Progenitor cell of endocrine pancreas (in vitro differentiated cells): ENCODE measurements at regions not wholly inside any gene's neighbourhood (a gene's known extent, or its start where the extent isn't known, plus 50 kb on each side); places are given as distances from the start of the nearest gene placed in this dataset.

Experiments used
- DNase-seq: peaks from one replicate; pipeline ENCODE4 v3.0.0; 2021; ENCODE audit warnings: low spot score; ENCODE audit not compliant: unreplicated experiment
- H3K27ac Mint-ChIP-seq: 2 replicates; pipeline ENCODE4 v1.8.0; 2021; ENCODE audit warnings: mild to moderate bottlenecking, moderate library complexity, mixed read lengths
- H3K27me3 Mint-ChIP-seq: 2 replicates; pipeline ENCODE4 v1.8.0; 2021; ENCODE audit warnings: mixed read lengths
- H3K36me3 Mint-ChIP-seq: 2 replicates; pipeline ENCODE4 v1.8.0; 2022; ENCODE audit warnings: mixed read lengths; ENCODE audit not compliant: insufficient read depth
- H3K4me1 Mint-ChIP-seq: 2 replicates; pipeline ENCODE4 v1.8.0; 2021; ENCODE audit warnings: low read depth, mixed read lengths
- H3K4me3 Mint-ChIP-seq: 2 replicates; pipeline ENCODE4 v1.8.0; 2021; ENCODE audit warnings: low read depth, mild to moderate bottlenecking, moderate library complexity, mixed read lengths
- H3K9me3 Mint-ChIP-seq: 2 replicates; pipeline ENCODE4 v1.8.0; 2021; ENCODE audit warnings: low read depth, mixed read lengths
- CTCF ChIP-seq: fragments of 200-600 bp; sonication (generic); IDR thresholded peaks from one replicate; pipeline ENCODE4 v1.5.0; 2021; ENCODE audit warnings: antibody characterized with exemption, mild to moderate bottlenecking; ENCODE audit not compliant: unreplicated experiment

GRCh38 chr7:132022188-132022587 lies 465.8 kb upstream of the PODXL start:
- TF ChIP-seq CTCF = no peak
- Mint-ChIP-seq H3K36me3 (no peaks in the 10 kb centered on the region), H3K4me3 (no peak overlapping the region), H3K27ac (no peak overlapping the region), H3K9me3 (no peaks in the 10 kb centered on the region), H3K4me1 (no peaks in the 10 kb centered on the region), H3K27me3 (peaks cover 4% of the 10 kb centered on the region)
- no peak for DNase-seq

- H3K36me3 Mint-ChIP-seq = no peaks in the 10 kb centered on the region
Observed at GRCh38 chr7:132019703-132020102, 463.3 kb upstream of the PODXL start.

GRCh38 chr7:132009778-132010177 lies 453.4 kb upstream of the PODXL start:
- DNase-seq = no peak
- H3K36me3 Mint-ChIP-seq = peaks cover 4% of the 10 kb centered on the region
- no peak overlapping the region for H3K27ac Mint-ChIP-seq
- no peak overlapping the region for H3K4me3 Mint-ChIP-seq
- no peak for TF ChIP-seq CTCF
- H3K4me1 Mint-ChIP-seq = peaks cover 12% of the 10 kb centered on the region
- no peaks in the 10 kb centered on the region for H3K27me3 Mint-ChIP-seq
- peaks cover 42% of the 10 kb centered on the region for H3K9me3 Mint-ChIP-seq

More at GRCh38 chr7:132019703-132020102, 463.3 kb upstream of the PODXL start:
- peaks cover 11% of the 10 kb centered on the region for H3K9me3 Mint-ChIP-seq
- DNase-seq = no peak
- no peak for TF ChIP-seq CTCF
- no peak overlapping the region for H3K4me3 Mint-ChIP-seq
- peaks cover 4% of the 10 kb centered on the region for H3K27me3 Mint-ChIP-seq
- no peaks in the 10 kb centered on the region for H3K4me1 Mint-ChIP-seq
- no peak overlapping the region for H3K27ac Mint-ChIP-seq

- H3K27me3 Mint-ChIP-seq = no peaks in the 10 kb centered on the region
- H3K27ac Mint-ChIP-seq = no peak overlapping the region
- H3K36me3 Mint-ChIP-seq = peaks cover 2% of the 10 kb centered on the region
- no peak overlapping the region for H3K4me3 Mint-ChIP-seq
- DNase-seq = no peak
- H3K4me1 Mint-ChIP-seq = peaks cover 12% of the 10 kb centered on the region
- peaks cover 21% of the 10 kb centered on the region for H3K9me3 Mint-ChIP-seq
- no peak for TF ChIP-seq CTCF
Observed at GRCh38 chr7:132004529-132004928, 448.1 kb upstream of the PODXL start.

GRCh38 chr7:132002343-132002968 lies 446.0 kb upstream of the PODXL start:
- no peak for TF ChIP-seq CTCF
- no peak overlapping the region for H3K4me3 Mint-ChIP-seq
- DNase-seq = no peak
- H3K9me3 Mint-ChIP-seq = peaks cover 4% of the 10 kb centered on the region
- no peaks in the 10 kb centered on the region for H3K27me3 Mint-ChIP-seq
- H3K4me1 Mint-ChIP-seq = peaks cover 6% of the 10 kb centered on the region
- no peak overlapping the region for H3K27ac Mint-ChIP-seq
- no peaks in the 10 kb centered on the region for H3K36me3 Mint-ChIP-seq
